ENCODE measurements at regions not wholly inside any gene's neighbourhood (a gene's known extent, or its start where the extent isn't known, plus 50 kb on each side); places are given as distances from the start of the nearest gene placed in this dataset.

DNA sequence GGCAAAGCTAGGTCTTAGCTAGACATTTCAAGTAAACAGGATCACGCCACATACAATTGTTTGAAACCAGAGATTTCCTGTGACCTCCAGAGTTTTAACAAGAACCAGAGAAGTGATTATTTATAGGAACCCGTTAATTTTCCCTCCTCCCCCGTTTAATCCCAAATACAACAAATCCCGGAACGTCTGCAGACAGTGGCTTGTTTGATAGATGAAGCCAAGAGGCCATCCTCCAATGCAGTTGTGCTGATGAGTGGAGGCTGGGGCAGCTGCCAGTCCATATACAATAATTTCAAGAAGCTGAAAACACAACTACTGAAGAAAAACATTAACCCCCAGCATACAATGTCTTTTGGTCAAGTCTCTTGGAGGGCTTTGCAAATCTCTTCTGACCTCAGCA is 971.6 kb upstream of the ZNF722 start:
- TF ChIP-seq, protein P1, sequence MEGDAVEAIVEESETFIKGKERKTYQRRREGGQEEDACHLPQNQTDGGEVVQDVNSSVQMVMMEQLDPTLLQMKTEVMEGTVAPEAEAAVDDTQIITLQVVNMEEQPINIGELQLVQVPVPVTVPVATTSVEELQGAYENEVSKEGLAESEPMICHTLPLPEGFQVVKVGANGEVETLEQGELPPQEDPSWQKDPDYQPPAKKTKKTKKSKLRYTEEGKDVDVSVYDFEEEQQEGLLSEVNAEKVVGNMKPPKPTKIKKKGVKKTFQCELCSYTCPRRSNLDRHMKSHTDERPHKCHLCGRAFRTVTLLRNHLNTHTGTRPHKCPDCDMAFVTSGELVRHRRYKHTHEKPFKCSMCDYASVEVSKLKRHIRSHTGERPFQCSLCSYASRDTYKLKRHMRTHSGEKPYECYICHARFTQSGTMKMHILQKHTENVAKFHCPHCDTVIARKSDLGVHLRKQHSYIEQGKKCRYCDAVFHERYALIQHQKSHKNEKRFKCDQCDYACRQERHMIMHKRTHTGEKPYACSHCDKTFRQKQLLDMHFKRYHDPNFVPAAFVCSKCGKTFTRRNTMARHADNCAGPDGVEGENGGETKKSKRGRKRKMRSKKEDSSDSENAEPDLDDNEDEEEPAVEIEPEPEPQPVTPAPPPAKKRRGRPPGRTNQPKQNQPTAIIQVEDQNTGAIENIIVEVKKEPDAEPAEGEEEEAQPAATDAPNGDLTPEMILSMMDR (conservative IDR thresholded peaks at IDR 0.05): no peak
- no peak for TF ChIP-seq EZH2 (IDR thresholded peaks at IDR 0.05; ENCODE audit: low read depth)
